Fibroblast of mammary gland (primary cell): ENCODE measurements at regions not wholly inside any gene's neighbourhood (a gene's known extent, or its start where the extent isn't known, plus 50 kb on each side); places are given as distances from the start of the nearest gene placed in this dataset.

Experiments used
- DNase-seq: peaks from one replicate; pipeline ENCODE4 v3.0.0-alpha.2; 2010; ENCODE audit warnings: low read depth
- H3K4me3 ChIP-seq: 2 replicates; pipeline ENCODE4 v1.5.1; 2011; ENCODE audit warnings: low read depth, mild to moderate bottlenecking, low read length, moderate library complexity; ENCODE audit not compliant: control insufficient read depth
- CTCF ChIP-seq: conservative IDR thresholded peaks from 2 replicates; pipeline ENCODE4 v1.5.1; 2011; ENCODE audit warnings: low read depth, low read length, inconsistent platforms; ENCODE audit not compliant: control insufficient read depth, insufficient read depth

DNA sequence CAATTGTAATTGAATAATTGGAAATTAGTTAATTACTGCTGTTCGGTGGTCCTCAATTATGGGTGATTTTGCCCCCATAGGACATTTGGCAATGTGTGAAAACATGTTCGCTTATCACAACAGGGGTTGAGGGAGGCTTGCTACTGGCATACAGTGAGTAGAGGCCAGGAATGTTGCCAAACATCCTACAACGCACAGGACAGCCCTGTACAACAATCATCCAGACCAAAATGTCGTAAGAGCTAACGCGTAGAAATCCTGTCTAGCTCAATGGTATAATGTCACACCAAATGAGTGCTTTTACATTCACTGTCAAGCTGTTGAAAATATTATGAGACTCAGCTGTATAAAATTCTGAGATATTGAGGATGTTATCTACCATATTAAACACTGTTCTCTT, 464.4 kb upstream of the TUSC1 start:
- no peak for TF ChIP-seq CTCF
- H3K4me3 ChIP-seq: no peak overlapping the region
- DNase-seq: no peak

DNA sequence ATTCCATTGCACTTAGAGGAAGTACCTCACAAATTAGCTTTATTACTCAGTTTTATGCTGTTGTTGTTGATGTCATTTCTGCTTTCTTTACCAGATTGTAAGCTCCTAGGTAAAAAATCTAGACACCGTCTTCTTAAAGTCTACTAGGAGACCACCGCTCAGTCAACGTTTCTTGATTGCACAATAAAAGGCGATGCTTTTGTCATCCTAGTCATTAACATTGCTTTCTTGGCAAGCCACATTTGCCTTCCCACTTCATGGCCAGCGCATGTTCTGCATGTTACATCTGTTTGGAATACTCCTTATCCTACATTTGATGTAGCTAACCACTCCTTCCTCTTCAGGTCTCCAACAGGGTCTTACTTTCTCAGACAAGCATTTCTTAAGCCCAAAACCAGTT, 464.0 kb upstream of the TUSC1 start:
- TF ChIP-seq CTCF: no peak
- H3K4me3 ChIP-seq: no peak overlapping the region
- no peak for DNase-seq

GRCh38 chr9:26133537-26133936, 455.3 kb upstream of the TUSC1 start:
- no peak for TF ChIP-seq CTCF
- no peak overlapping the region for H3K4me3 ChIP-seq
- DNase-seq: no peak

- TF ChIP-seq CTCF: no peak
- H3K4me3 ChIP-seq: no peak overlapping the region
- no peak for DNase-seq
Observed at GRCh38 chr9:26132746-26133312, 454.6 kb upstream of the TUSC1 start.

DNA sequence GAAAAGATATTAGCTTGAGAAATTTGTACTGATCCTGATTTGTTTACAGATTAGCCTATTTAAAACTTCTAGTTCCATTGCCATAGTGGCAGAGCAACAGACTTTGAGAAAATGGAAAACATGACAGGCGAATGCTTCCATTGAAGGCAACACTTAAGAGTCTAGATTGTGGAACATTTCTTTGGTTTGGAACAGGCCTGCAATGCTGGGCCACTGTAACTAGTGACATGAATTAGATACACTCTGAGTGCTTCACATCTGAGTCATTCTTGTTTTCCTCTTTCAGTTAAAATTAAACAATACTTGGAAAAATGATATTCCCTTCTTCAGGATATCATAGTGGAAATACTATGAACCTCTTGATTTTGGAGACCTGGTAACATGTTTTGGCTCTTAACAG, 453.6 kb upstream of the TUSC1 start:
- DNase-seq: peak; percentile 59
- no peak for TF ChIP-seq CTCF
- H3K4me3 ChIP-seq: no peak overlapping the region

- peak; percentile 89 for DNase-seq
Observed at GRCh38 chr9:26129217-26129616, 451.0 kb upstream of the TUSC1 start.

More at GRCh38 chr9:26129217-26129616, 451.0 kb upstream of the TUSC1 start:
- no peak for TF ChIP-seq CTCF
- no peak overlapping the region for H3K4me3 ChIP-seq
